GM06990 (cell line): ENCODE measurements at regions not wholly inside any gene's neighbourhood (a gene's known extent, or its start where the extent isn't known, plus 50 kb on each side); places are given as distances from the start of the nearest gene placed in this dataset.

Experiments
- DNase-seq: peaks from one replicate; pipeline ENCODE4 v3.0.0-alpha.2; 2011; ENCODE audit not compliant: insufficient read length; ENCODE audit errors: extremely low read depth
- H3K27me3 ChIP-seq: replicated peaks from 2 replicates; pipeline ENCODE4 v1.6.0; 2011; ENCODE audit warnings: low read length; ENCODE audit not compliant: control insufficient read depth, insufficient read depth
- H3K36me3 ChIP-seq: 2 replicates; pipeline ENCODE4 v1.5.1; 2011; ENCODE audit warnings: low read length; ENCODE audit not compliant: control insufficient read depth, insufficient read depth
- H3K4me3 ChIP-seq: replicated peaks from 2 replicates; pipeline ENCODE4 v1.5.1; 2011; ENCODE audit warnings: low read depth, mild to moderate bottlenecking, control low read depth, low read length
- CTCF ChIP-seq: IDR thresholded peaks from 2 replicates; pipeline ENCODE4 v1.5.1; 2011; ENCODE audit warnings: low read length, control low read depth, mild to moderate bottlenecking, inconsistent platforms; ENCODE audit not compliant: insufficient read depth, poor library complexity, severe bottlenecking

DNA sequence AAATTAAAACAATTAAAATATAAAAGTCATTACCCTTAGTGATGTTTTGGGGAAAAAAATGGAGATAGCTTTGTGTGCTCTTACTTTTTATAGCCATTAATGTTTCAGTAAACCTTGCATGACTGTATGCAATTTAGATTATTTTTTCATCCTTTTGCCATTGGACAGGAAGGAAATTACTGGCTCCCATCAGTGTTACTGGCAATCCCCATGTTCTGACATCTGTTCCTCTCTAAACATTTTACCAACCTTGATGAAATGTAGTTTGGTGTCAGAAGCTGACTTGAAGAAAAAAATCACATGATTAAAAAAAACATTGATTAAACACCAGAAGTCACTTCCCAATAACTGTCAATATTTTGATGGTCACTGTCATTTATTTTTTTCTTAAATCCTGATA is 52.3 kb upstream of the ZNF536 start:
- H3K4me3 ChIP-seq, result no peak overlapping the region
- H3K36me3 ChIP-seq, result no peaks in the 10 kb centered on the region
- TF ChIP-seq CTCF, result no peak
- H3K27me3 ChIP-seq, result no peaks in the 10 kb centered on the region
- DNase-seq, result no peak

DNA sequence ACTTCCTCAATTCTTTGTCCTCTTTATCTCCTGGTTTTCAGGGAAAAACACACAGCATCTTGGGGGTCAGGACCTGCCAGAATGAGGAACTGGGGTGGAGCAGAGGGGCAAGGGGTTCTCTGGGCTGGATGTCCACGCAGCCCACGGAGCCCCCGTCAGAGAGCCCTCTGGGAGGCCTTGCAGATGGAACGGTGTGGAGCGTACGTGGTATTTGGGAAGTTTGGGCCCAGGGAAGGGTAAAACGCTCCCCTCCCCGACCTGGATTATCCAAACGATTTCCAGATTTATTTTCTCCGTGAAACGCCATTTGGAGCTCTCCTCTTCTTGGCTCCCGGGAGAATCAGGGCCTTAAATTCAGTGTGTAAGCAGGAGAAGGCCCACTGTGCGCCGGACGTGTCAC is 51.7 kb upstream of the ZNF536 start:
- DNase-seq, result no peak
- Histone ChIP-seq H3K4me3 (no peak overlapping the region), H3K27me3 (no peaks in the 10 kb centered on the region), H3K36me3 (no peaks in the 10 kb centered on the region)
- no peak for TF ChIP-seq CTCF

DNA sequence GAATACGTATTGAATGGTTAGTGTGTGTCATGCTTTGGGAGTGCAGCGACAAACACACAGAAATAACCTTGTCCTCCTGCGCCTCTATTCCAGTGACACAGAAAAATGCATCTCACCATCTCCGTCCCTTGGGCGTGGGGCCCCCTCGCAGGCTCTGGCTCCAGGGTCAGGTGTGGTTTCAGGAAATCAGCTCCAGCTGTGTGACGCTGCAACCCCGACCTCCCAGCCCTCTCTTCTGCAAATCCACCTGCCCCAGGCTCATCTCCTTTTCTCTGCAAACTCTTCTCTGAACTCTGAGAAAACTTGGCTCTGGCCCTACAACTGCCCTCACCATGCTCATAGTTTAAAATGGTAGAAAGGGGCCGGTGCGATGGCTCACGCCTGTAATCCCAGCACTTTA is 51.3 kb upstream of the ZNF536 start:
- no peak for DNase-seq
- Histone ChIP-seq H3K27me3 (no peaks in the 10 kb centered on the region), H3K36me3 (no peaks in the 10 kb centered on the region), H3K4me3 (no peak overlapping the region)
- TF ChIP-seq CTCF, result no peak
